Loucy (cell line): ENCODE measurements at regions not wholly inside any gene's neighbourhood (a gene's known extent, or its start where the extent isn't known, plus 50 kb on each side); places are given as distances from the start of the nearest gene placed in this dataset.

Experiments used
- CTCF ChIP-seq: fragments of 200-600 bp; sonication (generic); conservative IDR thresholded peaks from 2 replicates; pipeline ENCODE4 v1.5.1; 2014; ENCODE audit warnings: mild to moderate bottlenecking, antibody characterized with exemption, low read length
- EZH2phosphoT487 ChIP-seq: fragments of 200-600 bp; IDR thresholded peaks from 2 replicates; pipeline ENCODE4 v1.6.1; 2018; ENCODE audit warnings: antibody characterized with exemption, mild to moderate bottlenecking, moderate library complexity, borderline replicate concordance

GRCh38 chr3:117526470-117527079, 817.0 kb downstream of the TUSC7 start:
- TF ChIP-seq CTCF (peak; percentile 76), EZH2phosphoT487 (no peak)
